IPS DF 4.7 (cell line): ENCODE measurements at regions not wholly inside any gene's neighbourhood (a gene's known extent, or its start where the extent isn't known, plus 50 kb on each side); places are given as distances from the start of the nearest gene placed in this dataset.

Source experiments
- DNase-seq: peaks from one replicate; pipeline ENCODE4 v3.0.0-alpha.2; 2013; ENCODE audit warnings: low spot score; ENCODE audit errors: extremely low read depth

DNA sequence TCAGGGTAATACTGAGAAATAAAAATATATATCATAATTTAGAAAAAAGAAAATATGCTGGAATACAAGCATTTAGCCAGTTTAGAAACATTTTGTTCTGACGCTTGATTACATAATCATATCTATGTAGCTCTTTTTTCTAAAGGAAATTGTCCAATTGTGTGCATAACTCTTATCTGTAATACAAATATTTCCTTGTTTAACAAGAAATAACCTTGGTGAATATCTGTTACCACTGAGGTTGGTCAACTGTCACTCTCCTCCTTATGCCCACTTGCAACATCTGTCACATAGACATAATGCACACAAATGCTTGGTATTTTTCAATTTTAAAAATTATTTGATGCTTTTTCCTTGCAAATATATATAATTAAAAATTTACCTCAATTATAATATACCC lies 609.7 kb downstream of the TLL1 start:
- no peak for DNase-seq

DNA sequence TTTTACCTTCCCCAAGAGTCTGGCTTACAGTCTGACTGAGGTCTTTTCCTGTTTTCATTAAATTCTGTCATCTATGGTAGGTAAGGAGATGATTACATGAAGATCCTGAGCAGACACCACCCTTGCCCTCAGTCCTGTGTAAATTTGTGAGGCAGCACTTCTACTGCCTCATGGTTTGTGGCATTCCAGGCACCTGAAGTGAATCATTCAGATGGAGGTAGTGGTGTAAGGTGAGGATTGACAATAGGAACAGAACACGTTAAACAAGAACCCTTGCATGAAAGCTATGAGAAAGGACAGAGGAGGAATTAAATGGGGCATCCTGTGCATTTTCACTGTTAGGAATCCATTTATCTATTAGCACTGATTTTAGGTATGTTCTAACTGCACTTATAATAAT lies 618.6 kb downstream of the TLL1 start:
- DNase-seq: no peak

DNA sequence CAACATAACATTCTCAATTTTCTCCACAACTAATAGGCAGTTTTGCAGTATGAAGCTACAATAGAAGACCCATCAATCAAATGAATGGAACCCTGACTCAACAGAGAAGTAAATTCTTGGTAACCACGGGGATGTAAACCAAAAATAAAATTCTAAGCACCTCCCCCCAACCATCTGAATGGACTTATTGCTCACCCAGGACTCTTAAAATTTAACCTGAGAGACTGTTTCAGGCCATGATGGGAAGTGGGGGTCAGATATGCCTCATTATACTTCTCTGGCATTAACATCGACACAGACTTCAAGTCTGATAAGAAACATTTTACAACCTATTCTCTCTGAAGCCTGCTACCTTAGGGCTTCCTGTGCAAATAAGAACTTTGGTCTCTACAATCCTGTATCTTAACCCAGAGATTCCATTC lies 620.9 kb downstream of the TLL1 start:
- no peak for DNase-seq

DNA sequence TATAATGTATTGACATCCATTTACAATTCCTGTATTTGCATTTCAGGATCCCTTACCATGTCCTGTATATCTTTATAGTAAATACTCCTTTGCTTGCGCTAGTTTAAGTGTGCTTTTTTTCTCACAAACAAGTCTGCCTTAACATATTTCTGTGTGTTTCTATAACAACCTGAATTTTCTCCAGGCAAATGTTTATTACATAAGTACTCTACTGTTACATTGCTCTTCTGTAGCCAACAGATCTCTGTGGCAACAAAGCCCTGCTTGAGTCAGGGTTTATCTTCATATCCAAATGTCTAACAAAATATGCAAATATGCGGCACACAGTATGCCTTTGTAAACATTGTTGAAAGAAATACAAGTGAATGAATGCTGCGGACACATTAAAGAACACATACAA lies 625.5 kb downstream of the TLL1 start:
- DNase-seq: no peak

DNA sequence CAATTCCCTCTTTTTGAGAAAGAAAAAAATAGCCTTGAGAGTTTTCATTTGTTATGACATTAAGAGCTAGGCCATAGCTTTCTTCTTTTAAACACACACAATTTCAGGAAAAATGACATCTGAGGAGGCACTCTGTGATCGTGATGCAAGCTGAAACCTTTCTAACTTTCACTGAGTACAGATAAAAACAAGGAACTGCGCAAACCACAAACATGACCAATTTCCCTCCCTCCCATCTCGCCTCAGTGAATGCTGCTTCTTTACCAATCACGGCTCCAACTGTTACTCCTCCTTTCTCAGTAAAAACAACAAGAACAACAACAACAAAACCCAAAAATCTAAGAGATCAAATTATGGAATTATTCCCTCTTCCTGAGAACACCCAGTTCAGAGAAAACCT lies 626.8 kb downstream of the TLL1 start:
- no peak for DNase-seq

DNA sequence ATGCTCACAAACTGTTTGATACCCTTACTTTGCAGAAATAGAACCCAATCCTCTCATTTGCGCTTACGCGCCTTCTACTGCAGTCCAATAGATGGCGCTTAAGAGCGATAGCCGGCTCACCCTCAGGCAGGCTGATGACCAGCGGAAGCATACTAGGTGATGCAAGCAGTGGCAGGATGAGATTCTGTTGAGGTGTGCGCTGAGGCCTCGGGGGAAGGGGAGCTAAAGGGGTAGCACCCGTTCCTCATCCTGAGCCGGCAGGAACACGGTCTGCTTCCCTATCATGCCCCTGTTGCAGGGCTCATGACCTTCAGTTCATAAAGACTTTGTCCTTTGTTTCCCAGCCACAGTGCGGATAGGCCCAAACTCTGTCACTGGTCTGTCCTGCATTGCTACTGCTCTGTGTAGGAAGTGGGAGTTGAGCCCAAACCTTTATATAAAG lies 628.9 kb downstream of the TLL1 start:
- DNase-seq: peak; percentile 72

DNA sequence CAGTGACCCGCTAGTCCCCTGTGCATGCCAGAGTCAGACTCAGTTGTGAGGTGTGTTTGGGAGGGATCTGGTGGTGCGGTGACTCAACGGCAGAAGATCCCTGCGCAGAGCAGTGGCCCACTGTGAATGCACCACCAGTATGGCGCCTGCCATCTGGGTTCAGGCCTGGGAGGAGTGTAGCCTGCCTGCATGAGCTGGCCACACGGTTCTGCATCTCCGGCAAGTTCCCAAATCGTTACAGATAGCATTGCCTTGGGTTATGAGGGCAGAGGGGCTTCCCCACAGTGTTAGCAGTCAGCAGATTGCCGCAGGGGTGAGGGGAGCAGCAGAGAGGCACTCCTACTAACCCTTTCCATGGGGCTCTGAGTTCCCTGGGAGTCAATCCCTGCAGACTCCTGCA lies 629.6 kb downstream of the TLL1 start:
- DNase-seq: no peak

DNA sequence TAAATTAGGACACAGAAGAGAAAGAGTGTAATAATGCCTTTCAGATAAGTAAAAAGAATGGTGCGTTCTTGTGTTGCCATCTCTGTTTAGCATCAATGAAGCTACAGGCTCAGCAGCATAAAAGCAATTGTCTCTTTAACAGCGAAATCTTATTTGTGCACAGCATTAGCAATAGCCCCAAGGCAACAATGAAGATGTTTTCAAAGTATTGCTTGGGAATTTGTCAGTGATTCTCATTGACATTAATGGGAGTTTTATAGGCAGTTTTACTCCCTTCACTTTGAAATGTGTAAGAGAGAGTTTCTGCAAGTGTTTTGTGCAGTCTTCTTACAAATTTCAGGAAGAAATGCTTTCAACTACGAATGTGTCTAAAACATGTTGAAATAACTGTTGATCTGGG lies 633.0 kb downstream of the TLL1 start:
- no peak for DNase-seq

DNA sequence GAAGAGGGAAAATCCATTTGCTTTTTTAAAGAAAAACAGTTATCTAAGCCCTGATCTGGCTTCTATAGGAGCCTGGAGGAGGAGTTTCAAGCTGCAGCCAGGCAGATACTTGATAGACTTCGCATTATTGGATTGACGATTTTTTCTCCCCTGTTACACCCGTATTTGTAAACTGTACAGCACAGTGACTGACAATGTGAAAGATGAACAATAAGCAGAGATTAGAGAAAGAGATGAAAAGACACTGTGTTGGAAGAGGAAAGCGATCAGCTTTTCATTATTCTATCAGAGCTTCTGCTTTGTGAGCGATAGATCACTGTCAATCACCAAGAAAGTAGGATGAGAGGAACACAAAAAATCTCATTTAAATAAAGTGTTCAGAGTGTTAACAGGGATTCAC lies 639.2 kb downstream of the TLL1 start:
- DNase-seq: no peak

DNA sequence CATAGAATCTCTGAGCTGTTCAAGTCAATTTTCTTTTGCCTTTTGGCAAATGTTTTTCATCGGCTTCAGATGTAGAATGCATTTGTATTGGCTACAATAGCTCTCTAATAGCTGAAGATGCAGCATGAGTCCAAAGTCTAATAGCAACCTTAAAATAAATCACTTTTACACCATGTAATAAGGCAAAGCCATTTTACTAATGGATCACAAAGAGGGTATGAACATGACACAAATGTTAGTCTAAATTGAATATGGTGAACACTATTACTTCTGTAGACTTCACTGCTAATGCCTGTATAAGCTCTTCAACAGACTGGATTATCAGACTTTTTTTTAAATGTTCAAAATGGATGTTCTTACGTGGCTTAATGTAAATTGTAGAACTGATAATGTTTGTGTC lies 645.3 kb downstream of the TLL1 start:
- no peak for DNase-seq

DNA sequence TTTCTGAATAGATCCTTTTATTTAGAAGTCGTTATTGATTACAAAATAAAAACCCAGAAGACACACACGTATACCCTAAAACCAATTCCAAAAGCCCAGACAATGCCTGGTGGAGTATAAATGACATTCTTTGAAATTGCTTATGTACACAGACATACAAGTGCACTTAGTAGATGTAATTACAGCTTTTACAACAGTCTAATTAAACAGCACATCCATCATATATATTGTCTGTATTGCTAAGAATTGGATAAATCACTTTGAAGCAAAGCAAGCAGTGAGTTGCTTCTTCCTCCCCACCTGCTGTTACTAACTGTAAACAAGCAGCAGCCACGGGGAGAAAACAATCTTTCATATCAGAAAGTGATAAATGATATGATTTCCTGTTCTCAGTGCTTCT lies 645.7 kb downstream of the TLL1 start:
- DNase-seq: no peak

DNA sequence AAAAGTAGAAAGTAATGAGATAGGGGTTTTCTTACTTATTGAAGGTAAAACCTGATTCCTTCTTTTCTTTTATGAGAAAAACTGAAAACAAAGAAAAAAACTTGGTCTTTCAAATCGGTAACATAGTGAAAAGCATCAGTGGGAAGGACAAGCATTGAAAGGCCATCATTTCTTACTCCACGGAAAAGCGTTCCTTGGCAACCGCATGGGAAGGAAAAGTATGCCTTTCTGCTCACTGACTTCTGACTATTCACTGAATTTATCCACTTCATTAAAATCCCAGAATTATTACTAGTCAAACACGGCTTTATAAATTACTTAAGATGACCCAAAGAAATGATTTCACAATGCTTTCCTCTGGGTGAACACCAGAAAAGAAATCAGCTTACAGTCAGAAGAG lies 646.7 kb downstream of the TLL1 start:
- no peak for DNase-seq

DNA sequence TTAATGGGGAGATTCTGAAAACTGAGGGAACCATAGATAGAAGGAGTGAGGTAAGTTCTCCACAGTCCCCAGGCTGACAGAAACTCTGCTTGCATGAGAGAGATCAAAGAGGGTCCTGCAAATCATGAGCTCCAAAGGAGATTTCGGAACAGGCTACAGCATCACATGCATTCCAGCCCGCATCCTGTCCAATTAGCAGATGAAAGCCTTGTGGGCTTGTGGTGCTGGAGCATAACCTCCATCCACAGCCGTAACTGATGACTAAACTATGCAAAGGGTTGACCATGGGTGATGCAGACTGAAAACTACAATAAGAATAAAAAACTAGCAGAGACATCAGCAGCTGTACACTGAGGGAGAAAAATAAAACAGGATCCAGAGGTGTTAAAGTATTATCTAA lies 654.5 kb downstream of the TLL1 start:
- DNase-seq: peak; percentile 25

DNA sequence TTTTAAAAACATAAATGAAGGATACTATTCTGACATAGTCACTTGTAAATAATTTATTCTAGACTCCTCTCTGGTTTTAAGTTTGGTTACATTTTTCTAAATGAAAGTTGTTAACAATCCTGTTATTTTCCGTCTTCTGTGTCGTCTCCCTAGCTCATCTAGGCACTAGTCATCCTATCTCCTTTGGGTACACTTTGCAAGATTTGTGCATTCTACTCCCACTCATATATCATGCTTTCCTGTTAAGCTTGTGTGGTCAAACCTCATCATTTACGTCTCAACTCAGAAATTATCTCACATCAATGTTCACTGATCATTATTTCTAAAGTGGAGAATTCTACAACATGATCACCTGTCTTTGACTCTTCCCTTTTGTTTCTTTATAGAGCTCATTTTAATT lies 658.7 kb downstream of the TLL1 start:
- DNase-seq: no peak

DNA sequence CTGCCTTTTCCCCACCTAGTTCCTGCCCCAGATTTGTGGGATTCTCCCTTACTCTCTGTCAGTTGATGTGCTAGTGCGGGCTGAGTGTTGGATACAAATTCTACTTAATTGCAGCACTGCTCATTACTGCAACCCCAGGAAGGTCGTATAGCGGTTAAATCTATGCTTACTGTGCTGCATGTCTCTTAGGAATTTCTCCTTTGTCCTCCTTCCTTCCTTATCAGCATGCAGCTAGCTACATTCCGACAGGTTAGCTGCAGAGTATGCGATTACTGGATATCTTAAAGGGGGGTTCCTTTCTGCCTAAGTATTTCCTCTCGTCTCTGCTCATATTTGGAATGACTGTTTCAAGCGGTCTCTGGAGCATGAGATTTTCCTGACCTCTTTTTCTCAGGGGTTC lies 662.8 kb downstream of the TLL1 start:
- no peak for DNase-seq

DNA sequence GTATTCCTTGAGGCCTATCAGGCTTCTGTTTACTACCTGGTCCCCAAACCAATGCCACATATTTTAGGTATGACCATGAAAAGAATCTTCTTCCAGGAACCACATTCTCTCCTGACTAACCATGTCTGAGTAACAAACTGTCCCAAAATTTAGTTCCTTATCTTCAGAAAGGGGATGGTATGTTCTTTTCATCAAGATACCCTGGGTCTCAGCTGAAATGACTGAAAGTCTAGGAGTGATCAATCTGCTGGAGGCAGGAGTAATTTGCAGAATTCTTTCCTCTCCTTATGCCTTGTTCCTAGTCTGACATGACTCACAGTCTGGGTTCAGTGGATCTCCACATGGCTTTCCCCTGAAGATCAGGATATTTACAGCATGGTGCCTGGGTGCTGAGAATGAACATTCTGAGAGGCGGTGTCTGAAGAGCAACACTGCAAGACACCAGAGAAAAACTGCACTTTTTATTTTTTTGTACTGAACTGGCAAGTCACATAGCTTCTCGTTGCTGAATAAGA lies 665.5 kb downstream of the TLL1 start:
- no peak for DNase-seq

DNA sequence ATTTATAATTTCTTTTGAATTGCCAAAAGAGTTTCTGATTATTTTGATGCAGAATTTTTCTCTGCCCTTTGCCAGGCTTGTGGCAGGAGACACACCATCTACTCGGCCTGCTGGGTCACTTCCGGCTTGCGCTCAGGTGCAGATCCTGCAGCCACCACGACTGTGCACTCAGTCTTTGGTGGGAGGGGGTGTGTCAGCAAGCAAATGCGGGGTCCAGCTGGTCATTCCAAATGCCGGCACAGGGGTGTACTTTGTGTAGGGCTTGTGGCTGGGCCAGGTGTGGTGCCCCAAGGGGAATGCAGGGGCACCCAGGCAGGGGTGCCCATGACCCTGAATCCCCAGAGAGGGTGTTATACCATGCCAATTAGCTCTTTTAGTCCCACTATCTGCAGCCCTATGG lies 673.0 kb downstream of the TLL1 start:
- no peak for DNase-seq

DNA sequence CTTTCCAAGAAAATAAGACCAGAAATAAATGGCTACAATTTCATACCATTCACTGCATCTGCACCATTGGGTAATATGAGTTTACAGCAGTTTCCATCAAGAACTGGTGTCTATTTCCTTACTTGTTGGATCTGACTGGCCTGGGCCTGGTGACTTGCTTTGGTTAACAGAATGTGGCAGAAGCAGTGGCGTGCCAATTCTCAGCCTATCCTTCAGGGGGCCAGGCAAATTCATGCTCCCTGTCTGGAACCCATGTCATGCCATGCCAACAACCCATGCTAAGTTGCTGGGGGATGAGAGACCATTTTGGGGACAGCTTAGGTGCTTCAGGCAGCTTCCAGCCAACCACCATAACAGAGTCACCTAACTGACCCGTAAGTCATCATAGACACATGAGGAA lies 656.7 kb downstream of the SPOCK3 start:
- no peak for DNase-seq

DNA sequence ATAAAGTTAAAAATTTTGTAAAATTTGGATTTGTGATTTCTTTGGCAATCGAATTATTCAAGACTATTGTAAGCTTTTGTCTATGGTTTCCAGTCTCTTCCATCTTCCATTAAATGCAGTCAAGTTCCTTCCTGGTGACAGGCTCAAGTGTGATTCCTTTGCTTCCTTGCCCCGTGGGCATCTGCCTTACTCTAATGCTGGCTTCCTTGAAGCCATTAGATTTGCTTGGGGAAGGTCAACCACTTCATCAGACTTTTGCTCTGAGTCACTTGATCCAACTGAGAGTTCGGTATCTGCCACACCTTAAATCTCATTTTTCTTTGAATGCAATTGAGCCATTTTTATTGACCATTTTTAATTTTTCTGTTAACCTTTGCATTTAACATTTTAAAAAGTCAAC lies 648.8 kb downstream of the SPOCK3 start:
- DNase-seq: no peak

DNA sequence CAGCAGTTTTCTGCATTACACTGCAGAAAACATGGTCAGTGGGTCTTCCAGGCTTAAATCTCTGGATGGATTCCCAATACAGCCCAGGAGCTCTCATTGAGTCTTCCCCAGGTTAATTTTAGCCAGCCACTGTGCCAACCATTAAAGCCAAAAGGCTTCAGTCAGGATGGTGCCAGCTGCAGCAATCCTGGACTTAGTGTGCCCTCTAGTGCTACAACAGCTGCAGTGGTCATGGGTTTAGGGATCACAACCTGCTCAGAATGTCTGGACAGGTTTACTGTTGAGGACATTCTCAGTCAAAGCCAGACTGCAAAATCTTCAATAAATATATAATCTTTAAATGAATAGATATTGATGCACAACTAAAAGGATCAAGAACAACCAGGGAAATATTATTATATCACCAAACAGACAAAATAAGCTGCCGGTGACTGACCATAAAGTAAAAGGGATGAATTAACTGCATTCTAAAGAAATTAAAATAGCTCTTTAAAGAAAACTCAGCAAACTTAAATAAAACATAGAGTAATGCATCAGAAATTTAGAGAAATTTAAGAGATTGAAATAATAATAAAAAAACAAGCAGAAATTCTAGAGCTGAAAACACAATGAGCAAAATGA lies 639.9 kb downstream of the SPOCK3 start:
- peak; percentile 60 for DNase-seq

DNA sequence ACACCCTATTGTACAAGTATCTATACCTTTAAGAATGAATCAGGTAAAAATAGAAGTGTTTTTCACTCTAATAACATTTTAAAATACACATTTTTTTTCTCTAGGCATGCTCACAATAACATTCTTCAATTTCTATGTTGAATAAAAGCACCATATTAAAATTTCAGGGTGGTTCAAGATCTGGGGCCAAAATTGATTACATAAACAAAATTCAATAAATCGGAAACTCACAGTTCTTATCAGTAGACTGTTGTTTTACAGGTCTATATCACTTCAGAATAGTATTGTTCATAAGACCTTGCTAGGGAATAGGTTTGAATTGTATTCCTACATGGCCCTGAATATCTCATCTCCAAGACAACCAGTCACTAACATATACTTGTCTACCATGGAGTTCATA lies 634.0 kb downstream of the SPOCK3 start:
- DNase-seq: no peak

DNA sequence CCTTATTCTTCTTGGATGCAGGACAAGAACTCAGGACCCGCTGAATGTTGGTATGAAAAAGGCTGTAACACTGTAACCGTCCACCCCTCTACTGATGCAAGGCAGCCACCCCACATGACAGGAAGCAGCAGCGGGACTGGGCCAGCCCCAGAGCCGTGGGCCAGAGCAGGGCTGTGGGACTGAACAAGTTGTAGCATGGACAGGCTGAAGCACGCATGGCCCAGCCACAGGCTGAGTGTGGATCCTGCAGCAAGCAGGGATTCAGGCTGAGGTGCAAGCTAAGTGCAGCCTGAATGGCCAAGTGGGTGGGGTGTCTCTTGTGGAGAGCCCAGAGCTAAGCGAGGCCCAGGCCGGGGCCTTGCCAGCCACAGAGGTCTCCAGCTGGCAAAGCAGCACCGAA lies 632.2 kb downstream of the SPOCK3 start:
- DNase-seq: no peak

DNA sequence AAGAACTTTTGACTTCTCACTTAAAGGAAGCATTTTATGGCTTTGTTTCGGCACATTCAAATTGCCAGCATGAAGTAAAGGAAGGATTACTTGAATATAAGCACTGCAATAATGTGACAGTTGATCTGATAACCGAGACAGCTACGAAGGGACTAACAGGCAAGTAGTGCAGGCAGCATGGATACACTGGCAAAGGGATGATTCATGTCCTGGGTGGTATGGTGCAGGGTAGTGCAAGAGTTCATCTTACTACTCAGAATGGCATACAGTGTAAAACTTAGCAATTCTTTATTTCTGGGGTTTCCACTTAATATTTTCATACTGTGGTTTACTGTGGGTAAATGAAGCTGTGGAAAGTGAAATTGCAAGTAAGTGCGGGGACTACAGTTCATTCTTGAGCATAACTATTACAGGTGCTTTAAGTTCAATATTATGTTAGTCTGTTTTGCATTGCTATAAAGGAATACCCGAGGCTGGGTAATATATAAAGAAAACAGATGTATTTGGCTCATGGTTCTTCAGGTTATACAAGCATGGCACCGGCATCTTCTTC lies 611.8 kb downstream of the SPOCK3 start:
- no peak for DNase-seq
